Jurkat, Clone E6-1 (cell line): ENCODE measurements at regions not wholly inside any gene's neighbourhood (a gene's known extent, or its start where the extent isn't known, plus 50 kb on each side); places are given as distances from the start of the nearest gene placed in this dataset.
"Not testable (repeated sequence)": the region's sequence is repeated elsewhere in the genome, so short reads cannot be mapped to it uniquely, and the experiment has no call there.

ENCODE experiments used
- DNase-seq: peaks from one replicate; pipeline ENCODE4 v3.0.0-alpha.2; 2011; ENCODE audit warnings: low read depth, low spot score
- H3K4me3 ChIP-seq: 2 replicates; pipeline ENCODE4 v1.5.1; 2011; ENCODE audit warnings: mild to moderate bottlenecking, low read length, control low read depth, moderate library complexity

GRCh38 chr16:14384745-14385144 is 245.3 kb downstream of the PARN start:
- DNase-seq = no peak
- no peak overlapping the region for H3K4me3 ChIP-seq

DNA sequence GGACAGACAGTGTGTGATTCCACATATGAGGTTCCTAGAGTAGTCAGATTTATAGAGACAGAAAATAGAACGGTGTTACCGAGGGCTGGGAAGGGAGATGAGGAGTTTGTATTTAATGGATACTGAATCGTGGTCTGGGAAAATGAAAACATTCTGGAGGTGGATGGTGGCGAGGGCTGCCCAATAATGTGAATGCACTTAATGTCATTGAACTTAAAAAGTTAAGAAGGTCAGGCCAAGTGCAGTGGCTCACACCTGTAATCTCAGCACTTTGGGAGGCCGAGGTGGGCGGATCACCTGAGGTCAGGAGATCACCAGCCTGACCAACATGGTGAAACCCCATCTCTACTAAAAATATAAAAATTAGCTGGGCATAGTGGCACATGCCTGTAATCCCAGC is 246.2 kb downstream of the PARN start:
- not testable (repeated sequence) for DNase-seq, H3K4me3 ChIP-seq

GRCh38 chr16:14378689-14379467 is 251.2 kb downstream of the PARN start:
- DNase-seq = no peak
- H3K4me3 ChIP-seq = no peak overlapping the region

GRCh38 chr16:14378131-14378551 is 251.9 kb downstream of the PARN start:
- H3K4me3 ChIP-seq = no peak overlapping the region
- no peak for DNase-seq

DNA sequence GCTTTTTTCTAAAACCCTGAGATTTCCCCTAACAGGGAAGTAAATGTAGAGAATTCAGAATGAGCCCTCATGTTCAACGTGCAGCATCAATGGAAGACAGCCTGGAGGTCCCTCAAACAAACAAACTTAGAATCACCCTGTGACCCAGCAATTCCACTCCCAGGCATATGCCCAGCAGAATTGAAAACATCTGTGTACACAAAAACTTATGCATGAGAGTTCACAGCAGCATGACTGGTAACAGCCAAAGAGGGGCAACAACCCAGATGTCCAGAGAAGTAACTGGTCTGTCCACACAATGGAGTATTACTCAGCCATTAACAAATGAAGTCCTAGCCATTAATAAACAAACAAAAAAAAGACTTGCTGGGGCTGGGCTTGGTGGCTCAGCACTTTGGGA is 252.7 kb downstream of the PARN start:
- no peak for DNase-seq
- H3K4me3 ChIP-seq = no peak overlapping the region

DNA sequence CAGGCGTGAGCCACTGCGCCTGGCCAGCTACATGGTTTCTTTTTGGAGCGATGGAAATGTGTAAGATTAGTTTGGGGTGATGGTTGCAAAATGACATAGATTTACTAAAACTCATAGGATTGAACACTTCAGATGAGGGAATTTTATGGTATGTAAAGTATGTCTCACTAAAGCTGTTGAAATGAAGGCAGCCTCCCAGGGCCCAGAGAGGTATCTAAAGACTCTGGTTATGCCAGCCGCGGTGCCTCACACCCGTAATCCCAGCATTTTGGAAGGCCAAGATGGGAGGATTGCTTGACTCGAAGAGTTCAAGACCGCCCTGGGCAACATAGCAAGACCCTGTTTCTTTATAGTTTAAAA is 254.9 kb downstream of the PARN start:
- DNase-seq = no peak
- no peak overlapping the region for H3K4me3 ChIP-seq

DNA sequence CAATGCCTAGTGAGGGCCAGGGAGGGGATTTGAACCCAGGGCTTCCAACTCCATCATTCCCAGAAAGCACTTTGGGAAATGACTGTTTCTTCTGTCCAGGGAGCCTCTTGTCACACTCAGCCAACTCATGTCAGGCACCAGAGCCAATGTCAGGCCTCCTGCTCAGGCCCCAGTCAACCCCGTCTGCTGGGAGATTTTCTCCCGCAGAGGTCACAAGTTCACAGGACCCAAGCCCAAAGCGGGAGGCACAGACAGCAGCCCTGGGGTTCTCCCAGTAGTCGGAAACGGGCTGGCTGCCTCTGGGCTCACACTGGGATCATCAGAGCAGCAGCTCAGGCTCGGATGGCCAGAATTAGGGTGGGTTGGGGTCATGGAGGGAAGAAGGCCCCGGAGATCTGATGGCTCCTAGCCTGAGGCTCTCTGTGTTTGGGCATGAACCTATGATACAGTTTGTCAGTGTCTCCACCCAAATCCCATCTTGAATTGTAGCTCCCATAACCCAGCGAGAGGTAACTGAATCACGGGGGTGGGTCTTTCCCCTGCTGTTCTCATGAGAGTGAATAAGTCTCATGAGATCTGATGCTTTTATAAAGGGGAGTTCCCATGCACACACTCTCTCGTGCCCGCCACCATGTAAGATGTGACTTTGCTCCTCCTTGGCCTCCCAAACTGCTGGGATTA is 255.5 kb downstream of the PARN start:
- no peak for DNase-seq
- H3K4me3 ChIP-seq = no peak overlapping the region

GRCh38 chr16:14373896-14374295 is 256.2 kb downstream of the PARN start:
- no peak overlapping the region for H3K4me3 ChIP-seq
- DNase-seq = no peak

DNA sequence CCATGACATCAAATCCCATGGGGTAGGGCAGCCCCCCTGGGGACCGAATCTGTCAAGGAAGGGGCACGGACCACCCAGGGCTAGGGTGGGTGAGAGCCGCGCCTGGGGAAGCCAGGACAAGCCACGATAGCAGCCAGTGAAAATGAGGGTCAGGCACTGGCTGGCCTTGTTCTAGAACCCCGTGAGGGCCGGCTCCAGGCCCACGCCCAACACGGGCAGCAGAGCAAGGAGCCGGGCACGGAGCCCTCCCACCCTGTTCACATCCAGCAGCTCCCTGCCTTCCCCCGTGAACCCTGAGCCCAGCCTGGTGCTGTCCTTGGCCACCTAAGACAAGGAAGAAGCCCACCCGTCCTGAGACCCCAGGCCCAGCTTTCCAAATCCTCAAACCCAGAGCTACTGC is 256.7 kb downstream of the PARN start:
- H3K4me3 ChIP-seq = no peak overlapping the region
- DNase-seq = no peak

GRCh38 chr16:14372471-14372870 is 257.6 kb downstream of the PARN start:
- DNase-seq = no peak
- H3K4me3 ChIP-seq = no peak overlapping the region

GRCh38 chr16:14371778-14372431 is 258.2 kb downstream of the PARN start:
- no peak for DNase-seq
- H3K4me3 ChIP-seq = no peak overlapping the region

DNA sequence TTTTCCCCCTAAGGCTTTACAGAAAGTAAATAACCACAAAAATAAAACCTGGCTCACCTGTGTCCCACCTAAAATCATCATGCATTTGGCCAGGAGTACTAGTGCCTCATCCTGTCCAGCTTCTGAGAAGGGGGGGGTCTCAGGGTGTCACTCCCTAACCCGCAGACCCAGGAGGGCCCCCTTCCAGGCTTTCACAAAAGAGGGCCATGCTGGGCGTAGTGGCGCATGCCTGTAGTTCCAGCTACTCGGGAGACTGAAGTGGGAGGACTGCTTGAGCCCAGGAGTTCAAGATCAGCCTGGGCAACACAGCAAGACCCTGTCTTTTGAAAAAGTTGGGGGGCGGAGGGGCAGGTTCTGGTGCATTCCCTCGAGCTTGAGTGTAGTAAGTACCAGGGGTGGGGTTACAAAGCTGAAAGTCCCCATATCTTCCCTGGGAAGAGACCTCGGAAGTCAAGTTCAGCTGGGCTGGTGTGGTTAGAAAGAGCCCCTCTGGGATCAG is 259.3 kb downstream of the PARN start:
- H3K4me3 ChIP-seq = no peak overlapping the region
- DNase-seq = no peak

DNA sequence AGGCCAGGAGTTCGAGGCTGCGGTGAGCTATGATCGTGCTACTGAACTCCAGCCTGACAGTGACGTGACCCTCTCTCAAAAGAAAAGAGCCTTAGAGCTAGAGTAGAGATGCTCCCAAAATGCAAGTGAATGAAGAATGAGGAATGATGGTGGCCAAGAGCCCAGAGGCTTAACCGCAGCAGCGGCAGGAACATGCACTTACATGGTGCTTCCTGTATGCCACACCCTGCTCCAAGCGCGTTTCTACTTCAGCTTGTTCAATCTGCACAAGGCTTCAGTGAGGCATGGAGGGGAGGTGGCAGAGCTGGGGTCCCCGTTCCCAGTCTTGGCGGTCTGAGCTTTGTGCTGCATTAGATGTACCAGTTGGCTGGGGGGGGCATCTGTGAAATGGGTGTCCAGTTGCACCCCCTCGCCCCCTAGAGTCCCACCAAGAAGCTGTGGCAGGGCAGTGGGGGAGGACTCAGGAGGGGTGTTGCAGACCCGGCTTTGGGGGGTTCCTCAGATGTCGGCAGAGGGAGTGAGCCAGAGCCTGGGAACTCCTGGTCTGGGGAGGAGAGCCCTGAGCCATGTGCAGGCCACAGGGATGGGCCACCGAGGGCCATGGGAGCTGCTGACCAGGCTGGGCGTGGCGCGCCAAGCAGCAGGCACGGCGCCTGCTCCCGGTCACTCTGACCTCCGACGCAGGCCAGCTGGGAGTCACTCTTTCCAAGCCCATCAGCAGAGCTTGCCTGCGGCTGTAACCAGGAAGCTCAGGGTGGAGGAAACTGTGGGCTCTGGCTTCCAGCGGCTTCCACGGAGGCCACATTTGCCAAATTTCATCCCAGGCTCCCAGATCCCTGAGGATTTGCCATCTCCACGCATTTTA is 260.1 kb downstream of the PARN start:
- no peak overlapping the region for H3K4me3 ChIP-seq

DNA sequence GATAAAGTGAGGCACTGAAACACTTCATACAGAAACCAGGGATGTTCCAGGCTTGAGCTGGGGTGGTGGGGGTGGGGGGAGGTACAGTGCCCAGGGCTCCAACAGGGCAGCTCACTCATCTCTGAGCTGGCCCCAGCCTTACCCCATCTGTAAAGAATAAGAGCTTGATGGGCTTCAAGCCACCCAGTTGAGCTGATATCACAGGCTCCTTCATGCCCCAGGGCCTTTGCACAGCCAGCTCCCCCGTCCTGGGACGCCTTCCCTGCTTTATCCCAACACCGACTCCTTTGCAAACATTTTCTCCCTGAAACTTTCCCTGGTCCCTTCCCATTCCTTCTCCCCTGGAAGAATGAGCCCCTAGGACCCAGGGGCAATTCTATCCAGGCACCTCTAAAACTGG is 261.7 kb downstream of the PARN start:
- DNase-seq = no peak
- no peak overlapping the region for H3K4me3 ChIP-seq

More for the DNA sequence above, 260.1 kb downstream of the PARN start:
- DNase-seq = no peak

- no peak for DNase-seq
- H3K4me3 ChIP-seq = no peak overlapping the region
These were observed 262.9 kb downstream of the PARN start for GRCh38 chr16:14366974-14367707.

- no peak for DNase-seq
- H3K4me3 ChIP-seq = no peak overlapping the region
These were observed 263.6 kb downstream of the PARN start for GRCh38 chr16:14366447-14366846.

DNA sequence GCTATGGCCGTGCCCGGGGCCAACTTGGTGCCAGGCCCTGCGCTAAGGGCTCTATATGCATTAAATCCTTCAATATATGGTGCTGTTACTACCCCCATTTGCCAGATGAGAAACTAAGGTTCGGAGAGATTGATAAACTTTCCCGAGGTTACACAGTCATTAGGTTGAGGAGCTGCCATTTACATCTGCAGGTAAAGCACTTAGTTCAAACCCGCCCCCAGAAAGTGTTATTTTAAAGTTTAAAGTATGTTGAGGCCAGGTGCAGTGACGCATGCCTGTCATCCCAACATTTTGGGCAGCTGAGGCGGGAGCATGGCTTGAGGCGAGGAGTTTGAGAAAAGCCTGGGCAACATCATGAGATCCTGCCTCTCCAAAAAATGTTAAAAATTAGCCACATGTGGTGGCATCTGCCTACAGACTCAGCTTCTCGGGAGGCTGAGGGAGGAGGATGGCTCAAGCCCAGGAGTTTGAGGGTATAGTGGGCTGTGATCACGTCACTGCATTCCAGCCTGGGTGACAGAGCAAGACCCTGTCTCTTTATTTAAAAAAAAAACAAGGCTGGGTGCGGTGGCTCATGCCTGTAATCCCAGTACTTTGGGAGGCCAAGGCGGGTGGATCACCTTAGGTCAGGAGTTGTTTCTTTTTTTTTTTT is 264.7 kb downstream of the PARN start:
- no peak for DNase-seq
- no peak overlapping the region for H3K4me3 ChIP-seq
